HG03066 (cell line): ENCODE measurements at regions not wholly inside any gene's neighbourhood (a gene's known extent, or its start where the extent isn't known, plus 50 kb on each side); places are given as distances from the start of the nearest gene placed in this dataset.

Experiments used
- ATAC-seq: cut with Tn5 transposase; IDR thresholded peaks from one replicate; pipeline ENCODE4 v1.9.1; 2021; ENCODE audit warnings: low read depth; ENCODE audit not compliant: unreplicated experiment

DNA sequence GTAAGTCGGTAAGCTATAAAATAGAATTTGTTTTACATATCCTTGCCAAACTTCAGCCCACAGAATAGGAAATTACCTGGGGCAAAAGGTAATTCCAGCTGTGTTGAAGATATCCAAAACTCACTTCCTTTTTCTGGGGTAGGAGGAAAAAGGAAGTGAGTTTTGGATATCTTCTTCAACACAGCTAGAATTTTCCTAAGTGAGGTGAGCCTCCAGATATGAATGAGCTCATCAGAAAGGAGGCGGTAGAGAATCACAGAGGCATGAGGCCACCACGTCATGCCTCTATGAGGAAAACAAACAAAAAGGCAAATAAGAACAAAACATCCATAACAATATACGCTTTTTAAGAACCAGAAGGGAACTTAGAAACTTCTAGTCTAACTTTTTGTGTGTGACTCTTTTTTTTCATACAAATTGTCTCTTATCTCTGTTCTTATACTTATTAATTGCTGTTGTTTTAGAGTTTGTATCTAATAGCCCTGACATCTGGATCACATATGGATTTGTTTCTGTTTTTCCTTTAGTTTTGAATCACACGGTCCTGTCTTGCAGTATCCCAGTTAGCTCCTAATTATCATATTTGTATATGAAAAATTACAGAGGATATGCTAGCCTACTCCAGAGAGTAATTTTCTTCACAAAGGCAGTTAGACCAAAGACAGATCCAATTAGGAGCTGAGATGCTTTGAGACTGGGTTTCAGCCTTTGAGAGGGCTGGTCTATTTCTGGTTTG lies 104.5 kb downstream of the RBM43 start:
- ATAC-seq = no peak

GRCh38 chr2:151156431-151156830 lies 105.2 kb downstream of the RBM43 start:
- no peak for ATAC-seq

- ATAC-seq = no peak
These were observed 108.1 kb downstream of the RBM43 start for GRCh38 chr2:151153601-151154000.

DNA sequence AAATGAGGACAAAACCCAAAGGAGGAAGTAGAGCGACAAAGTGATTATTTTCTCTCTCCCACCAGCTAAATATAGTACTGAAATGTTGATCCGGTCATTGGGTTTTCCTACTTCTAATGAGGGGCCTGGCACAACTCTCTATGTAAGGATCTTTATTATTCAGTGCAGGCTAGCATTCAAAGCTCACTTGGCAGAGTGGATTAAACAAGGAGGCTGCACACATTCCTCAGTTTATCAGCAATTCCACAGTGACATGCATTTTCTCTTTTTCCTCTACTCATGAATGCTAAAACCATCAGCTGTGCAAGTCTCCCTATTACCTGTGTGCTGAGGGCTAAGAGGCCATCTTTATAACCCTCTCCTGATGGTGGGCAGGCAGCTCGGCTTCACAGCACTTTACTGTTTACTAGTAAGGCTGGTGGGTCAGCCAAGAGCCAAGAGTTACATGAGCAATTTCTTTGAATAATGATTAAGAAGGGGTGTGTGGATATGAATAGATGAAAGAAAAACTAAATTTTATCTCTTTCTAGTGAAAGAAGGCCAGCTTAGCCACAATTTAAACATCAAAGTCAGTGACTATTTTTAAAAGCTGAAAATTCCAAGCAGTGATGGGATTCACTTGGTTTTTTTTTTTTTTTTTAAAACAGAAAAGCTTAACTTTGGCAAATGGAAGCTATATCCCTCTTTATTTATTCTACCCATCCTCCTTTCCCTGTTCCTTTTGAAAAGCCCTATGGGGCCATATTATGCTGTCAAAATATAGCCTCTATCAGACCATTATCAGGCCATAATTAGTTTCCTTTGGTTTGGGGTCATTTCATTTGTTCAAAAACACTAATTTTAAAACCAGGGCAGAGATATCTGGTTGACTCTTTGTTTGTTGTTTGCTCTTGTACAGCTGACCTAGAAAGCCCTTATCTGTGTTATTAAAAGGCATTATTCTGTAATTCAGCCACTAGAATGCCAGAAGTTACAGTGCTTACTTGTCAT lies 111.0 kb downstream of the RBM43 start:
- no peak for ATAC-seq

- no peak for ATAC-seq
These were observed 123.2 kb downstream of the RBM43 start for GRCh38 chr2:151138507-151138906.

DNA sequence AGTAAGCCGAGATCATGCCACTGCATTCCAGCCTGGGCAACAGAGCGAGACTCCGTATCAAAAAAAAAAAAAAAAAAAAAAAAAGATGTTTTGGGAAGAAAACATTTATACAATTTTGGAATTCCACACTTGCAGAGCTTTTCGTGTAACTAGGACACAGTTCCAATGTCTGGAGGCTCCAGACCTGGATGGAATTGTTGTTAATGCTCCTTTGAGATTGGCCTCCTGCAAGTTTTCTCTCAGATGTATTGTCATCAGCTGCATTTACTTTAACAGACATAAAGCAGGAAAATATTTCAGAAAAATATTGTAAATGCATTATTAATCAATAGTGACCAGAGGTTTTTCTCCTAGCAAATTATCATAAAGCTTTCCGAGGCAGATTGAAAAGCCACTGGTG lies 124.1 kb downstream of the RBM43 start:
- ATAC-seq = no peak

DNA sequence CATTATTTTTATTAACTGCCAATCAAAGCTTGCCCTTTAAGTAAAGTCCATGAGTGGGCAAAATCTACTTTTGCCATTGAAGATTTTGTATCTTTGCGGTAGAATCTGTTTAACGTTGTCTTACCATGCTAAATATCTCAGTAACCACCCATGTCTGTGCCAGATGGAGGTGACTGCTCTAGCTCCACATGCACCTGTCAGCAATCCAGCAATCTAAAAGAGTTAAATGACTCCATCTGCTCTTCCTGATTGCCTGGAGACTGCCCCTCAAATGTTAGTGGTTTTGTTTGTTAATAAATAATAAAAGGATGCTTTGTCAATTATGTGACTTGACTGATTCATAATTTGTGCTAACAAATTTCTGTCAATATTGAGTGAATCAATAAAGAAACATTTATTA lies 141.7 kb downstream of the RBM43 start:
- no peak for ATAC-seq

- no peak for ATAC-seq
These were observed 142.3 kb downstream of the RBM43 start for GRCh38 chr2:151119374-151119773.

GRCh38 chr2:151118269-151118668 lies 143.4 kb downstream of the RBM43 start:
- no peak for ATAC-seq

DNA sequence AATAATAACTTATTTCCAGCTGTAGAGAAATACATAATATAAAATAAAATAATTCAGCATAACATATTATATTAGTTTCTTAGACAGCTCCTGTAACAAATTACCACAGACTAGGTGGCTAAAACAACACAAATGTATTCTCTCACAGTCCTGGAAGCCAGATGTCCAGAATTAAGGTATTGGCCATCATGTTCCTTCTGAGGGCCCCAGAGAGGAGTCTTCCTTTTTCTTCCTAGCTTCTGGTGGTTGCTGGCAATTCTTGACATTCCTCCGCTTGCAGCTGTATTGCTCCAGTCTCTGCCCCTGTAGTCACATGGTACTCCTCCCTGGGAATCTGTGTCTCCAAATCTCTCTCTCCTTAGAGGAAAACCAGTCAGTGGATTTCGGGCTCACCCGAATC lies 146.8 kb downstream of the RBM43 start:
- ATAC-seq = no peak

- no peak for ATAC-seq
These were observed 148.3 kb downstream of the RBM43 start for GRCh38 chr2:151113318-151113717.

GRCh38 chr2:151111599-151112278 lies 149.9 kb downstream of the RBM43 start:
- no peak for ATAC-seq

GRCh38 chr2:151106805-151107506 lies 154.7 kb downstream of the RBM43 start:
- no peak for ATAC-seq

DNA sequence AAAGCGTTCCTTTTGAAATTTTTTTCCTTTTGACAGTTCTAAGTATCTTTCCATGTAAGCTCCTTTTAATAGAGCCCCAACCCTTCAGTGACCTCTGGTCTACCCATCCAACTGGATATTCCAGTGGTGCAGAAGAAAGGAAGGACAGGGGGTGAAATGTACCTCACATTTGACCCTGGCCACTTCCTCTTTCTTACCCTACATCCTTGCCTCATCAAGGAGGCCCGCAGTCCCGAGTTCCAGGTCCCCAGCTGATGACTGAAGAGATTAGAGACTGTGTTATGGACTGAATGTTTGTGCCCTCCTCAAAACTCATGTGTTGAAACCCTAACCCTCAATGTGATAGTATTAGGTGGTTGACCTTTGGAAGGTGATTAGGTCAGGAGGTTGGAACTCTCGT lies 158.1 kb downstream of the RBM43 start:
- ATAC-seq = no peak

GRCh38 chr2:151102226-151102625 lies 159.4 kb downstream of the RBM43 start:
- no peak for ATAC-seq

DNA sequence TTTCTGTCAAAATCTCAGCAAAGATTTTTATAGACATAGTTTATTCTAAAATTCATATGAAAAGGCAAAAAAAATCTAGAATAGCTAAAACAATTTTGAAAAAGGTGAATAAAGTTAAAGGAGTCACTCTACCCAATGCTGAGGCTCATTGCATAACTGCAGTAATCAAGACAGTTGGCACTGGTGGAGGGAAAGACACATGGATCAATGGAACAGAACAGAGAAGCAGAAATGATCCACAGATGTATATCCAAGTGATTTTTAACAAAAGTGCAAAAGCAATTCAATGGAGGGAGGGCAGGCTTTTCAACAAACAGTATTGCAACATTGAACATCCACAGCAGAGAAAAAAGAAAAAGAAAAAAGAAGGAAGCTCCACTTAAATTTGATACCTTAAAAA lies 162.8 kb downstream of the RBM43 start:
- ATAC-seq = no peak

GRCh38 chr2:151097895-151098294 lies 163.8 kb downstream of the RBM43 start:
- no peak for ATAC-seq

DNA sequence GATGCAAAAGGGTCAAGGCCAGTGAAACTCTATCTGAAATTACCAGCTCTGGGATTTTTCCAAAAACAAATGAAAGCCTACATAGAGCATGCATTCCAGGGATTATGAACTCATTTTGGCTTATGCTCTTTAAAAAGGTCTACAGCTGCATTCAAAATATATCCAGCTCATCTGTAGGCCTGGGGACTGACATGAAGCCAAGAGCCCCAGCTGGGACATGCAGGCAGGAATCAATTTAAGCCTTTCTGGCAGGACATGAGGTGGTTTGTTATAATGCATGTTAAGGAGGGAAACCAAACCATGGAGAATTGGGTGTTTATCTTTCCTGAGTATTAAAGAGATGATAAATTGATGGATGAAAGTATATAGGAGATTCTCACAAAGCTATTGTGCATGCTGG lies 164.5 kb downstream of the RBM43 start:
- no peak for ATAC-seq

- no peak for ATAC-seq
These were observed 165.4 kb downstream of the RBM43 start for GRCh38 chr2:151096235-151096634.

GRCh38 chr2:151095463-151095862 lies 166.2 kb downstream of the RBM43 start:
- no peak for ATAC-seq

GRCh38 chr2:151091583-151091982 lies 170.1 kb downstream of the RBM43 start:
- ATAC-seq = no peak
